Neural cell (in vitro differentiated cells): ENCODE measurements at regions not wholly inside any gene's neighbourhood (a gene's known extent, or its start where the extent isn't known, plus 50 kb on each side); places are given as distances from the start of the nearest gene placed in this dataset.

ENCODE experiments used
- H2AFZ ChIP-seq: fragments of 200-600, 300-800 bp; sonication (generic), shearing (Covaris generic); 2 replicates; pipeline ENCODE4 v1.6.0; 2014; ENCODE audit warnings: low read depth, mild to moderate bottlenecking, antibody characterized with exemption, low read length, moderate library complexity
- H3F3A ChIP-seq: fragments of 200-600 bp; shearing (Covaris generic); 2 replicates; pipeline ENCODE4 v1.6.1; 2016; ENCODE audit warnings: mild to moderate bottlenecking, moderate library complexity, mixed read lengths, antibody characterized with exemption, low read length; ENCODE audit not compliant: insufficient read depth, poor library complexity, severe bottlenecking
- H3K27ac ChIP-seq: fragments of 200-600, 300-800 bp; sonication (generic), shearing (Covaris generic); 2 replicates; pipeline ENCODE4 v1.5.1; 2014; ENCODE audit warnings: mild to moderate bottlenecking, low read length, moderate library complexity
- H3K27me3 ChIP-seq: fragments of 300-800, 200-600 bp; sonication (generic), shearing (Covaris generic); 2 replicates; pipeline ENCODE4 v1.6.0; 2014; ENCODE audit warnings: mild to moderate bottlenecking, low read depth, low read length, moderate library complexity; ENCODE audit not compliant: insufficient read depth
- H3K36me3 ChIP-seq: fragments of 300-800, 200-600 bp; sonication (generic), shearing (Covaris generic); 2 replicates; pipeline ENCODE4 v1.5.1; 2014; ENCODE audit warnings: mild to moderate bottlenecking, antibody characterized with exemption, low read length, moderate library complexity; ENCODE audit not compliant: insufficient read depth
- H3K4me2 ChIP-seq: fragments of 300-800, 200-600 bp; sonication (generic), shearing (Covaris generic); 2 replicates; pipeline ENCODE4 v1.6.0; 2014; ENCODE audit warnings: mild to moderate bottlenecking, low read length
- H3K4me3 ChIP-seq: fragments of 300-800, 200-600 bp; sonication (generic), shearing (Covaris generic); 2 replicates; pipeline ENCODE4 v1.5.1; 2014; ENCODE audit warnings: mild to moderate bottlenecking, low read length, moderate library complexity
- H3K79me2 ChIP-seq: fragments of 200-600 bp; shearing (Covaris generic); replicated peaks from 2 replicates; pipeline ENCODE4 v1.6.0; 2014; ENCODE audit warnings: mild to moderate bottlenecking, low read length, moderate library complexity; ENCODE audit not compliant: insufficient read depth
- H3K9ac ChIP-seq: fragments of 300-800, 200-600 bp; sonication (generic), shearing (Covaris generic); 2 replicates; pipeline ENCODE4 v1.6.1; 2016; ENCODE audit warnings: mild to moderate bottlenecking, low read length, mixed read lengths
- H3K9me2 ChIP-seq: fragments of 200-600 bp; shearing (Covaris generic); 2 replicates; pipeline ENCODE4 v1.6.1; 2016; ENCODE audit warnings: mild to moderate bottlenecking, low read length, mixed read lengths; ENCODE audit not compliant: insufficient read depth
- H3K9me3 ChIP-seq: fragments of 200-600, 300-800 bp; sonication (generic), shearing (Covaris generic); 2 replicates; pipeline ENCODE4 v1.6.1; 2016; ENCODE audit warnings: mild to moderate bottlenecking, mixed run types, low read length, moderate library complexity, mixed read lengths
- H4K20me1 ChIP-seq: fragments of 200-600 bp; shearing (Covaris generic); 2 replicates; pipeline ENCODE4 v1.6.1; 2016; ENCODE audit warnings: mild to moderate bottlenecking, mixed run types; ENCODE audit not compliant: insufficient read depth
- EP300 ChIP-seq: fragments of 450-650 bp; conservative IDR thresholded peaks from 2 replicates; pipeline ENCODE4 v1.6.1; 2014; ENCODE audit warnings: antibody characterized with exemption, mild to moderate bottlenecking, moderate library complexity; ENCODE audit not compliant: poor library complexity, severe bottlenecking
- EZH2 ChIP-seq: fragments of 200-600, 300-800 bp; shearing (Covaris generic), sonication (generic); IDR thresholded peaks from 2 replicates; pipeline ENCODE4 v1.6.1; 2014; ENCODE audit warnings: antibody characterized with exemption, low read length, borderline replicate concordance, mild to moderate bottlenecking; ENCODE audit not compliant: insufficient read depth, poor library complexity, severe bottlenecking
- MXI1 ChIP-seq: fragments of 450-650 bp; conservative IDR thresholded peaks from 2 replicates; pipeline ENCODE4 v1.6.1; 2014; ENCODE audit warnings: antibody characterized with exemption, mild to moderate bottlenecking; ENCODE audit not compliant: poor library complexity, severe bottlenecking
- POLR2AphosphoS5 ChIP-seq: IDR thresholded peaks from 2 replicates; pipeline ENCODE4 v1.6.1; 2012
- RAD21 ChIP-seq: fragments of 450-650 bp; conservative IDR thresholded peaks from 2 replicates; pipeline ENCODE4 v1.6.1; 2014; ENCODE audit warnings: antibody characterized with exemption, mild to moderate bottlenecking, moderate library complexity
- SMC3 ChIP-seq: fragments of 450-650 bp; conservative IDR thresholded peaks from 2 replicates; pipeline ENCODE4 v1.6.1; 2014; ENCODE audit warnings: antibody characterized with exemption, mild to moderate bottlenecking, moderate library complexity; ENCODE audit not compliant: poor library complexity
- TAF1 ChIP-seq: IDR thresholded peaks from 2 replicates; pipeline ENCODE4 v1.6.1; 2012; ENCODE audit warnings: low read depth
- TF ChIP-seq, protein P1 (sequence below): fragments of 450-650 bp; IDR thresholded peaks from 2 replicates; pipeline ENCODE4 v1.5.1; 2014; ENCODE audit warnings: antibody characterized with exemption, mild to moderate bottlenecking, moderate library complexity; ENCODE audit not compliant: poor library complexity, severe bottlenecking
- TF ChIP-seq, protein P2 (sequence below): IDR thresholded peaks from 2 replicates; pipeline ENCODE4 v1.6.1; 2012; ENCODE audit warnings: borderline replicate concordance

DNA sequence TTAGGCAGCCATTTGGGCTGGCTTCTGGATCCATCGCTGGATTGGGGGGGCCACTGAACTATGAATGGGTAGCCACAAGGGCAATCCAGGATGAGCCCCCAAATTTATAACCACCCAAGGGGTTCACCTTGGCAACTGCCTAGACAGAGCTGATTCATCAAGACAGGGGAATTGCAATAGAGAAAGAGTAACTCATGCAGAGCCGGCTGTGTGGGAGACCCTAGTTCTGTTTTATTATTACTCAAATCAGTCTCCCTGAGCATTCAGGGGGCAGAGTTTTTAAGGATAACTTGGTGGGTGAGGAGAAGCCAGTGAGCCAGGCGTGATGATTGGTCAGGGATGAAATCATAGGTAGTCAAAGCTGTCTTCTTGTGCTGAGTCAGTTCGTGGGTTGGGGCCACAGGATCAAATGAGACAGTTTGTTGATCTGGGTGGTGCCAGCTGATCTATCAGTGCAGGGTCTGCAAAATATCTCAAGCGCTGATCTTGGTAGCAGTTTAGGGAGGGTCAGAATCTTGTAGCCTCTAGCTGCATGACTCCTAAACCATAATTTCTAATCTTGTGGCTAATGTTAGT lies 57.9 kb downstream of the DNAJB9 start:
- H3K27me3 ChIP-seq, result no peaks in the 10 kb centered on the region

DNA sequence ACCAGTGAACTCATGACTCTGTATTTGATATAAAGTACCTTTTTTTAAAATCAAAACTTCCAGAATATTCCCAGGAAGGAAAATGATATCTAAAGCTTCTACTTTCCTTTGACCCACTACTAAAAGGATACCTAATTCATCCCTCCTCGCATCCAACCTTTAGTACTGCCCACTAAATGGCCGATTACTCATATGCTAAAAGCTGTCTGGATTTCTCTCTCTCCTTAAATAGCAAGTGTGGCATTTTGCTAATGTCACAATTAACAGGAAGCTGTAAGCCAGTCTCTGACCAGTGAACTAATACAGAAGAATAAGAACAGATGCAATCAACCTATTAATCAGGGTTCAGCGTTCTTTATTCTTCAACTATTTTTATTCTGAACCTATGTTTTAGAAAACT lies 59.0 kb downstream of the DNAJB9 start:
- Histone ChIP-seq H3K9me2 (no peaks in the 10 kb centered on the region), H3K9me3 (no peaks in the 10 kb centered on the region)
- TF ChIP-seq MXI1 (no peak), TAF1 (no peak), EP300 (no peak), SMC3 (no peak), RAD21 (no peak), EZH2 (no peak), POLR2AphosphoS5 (no peak)
- TF ChIP-seq, protein P1, sequence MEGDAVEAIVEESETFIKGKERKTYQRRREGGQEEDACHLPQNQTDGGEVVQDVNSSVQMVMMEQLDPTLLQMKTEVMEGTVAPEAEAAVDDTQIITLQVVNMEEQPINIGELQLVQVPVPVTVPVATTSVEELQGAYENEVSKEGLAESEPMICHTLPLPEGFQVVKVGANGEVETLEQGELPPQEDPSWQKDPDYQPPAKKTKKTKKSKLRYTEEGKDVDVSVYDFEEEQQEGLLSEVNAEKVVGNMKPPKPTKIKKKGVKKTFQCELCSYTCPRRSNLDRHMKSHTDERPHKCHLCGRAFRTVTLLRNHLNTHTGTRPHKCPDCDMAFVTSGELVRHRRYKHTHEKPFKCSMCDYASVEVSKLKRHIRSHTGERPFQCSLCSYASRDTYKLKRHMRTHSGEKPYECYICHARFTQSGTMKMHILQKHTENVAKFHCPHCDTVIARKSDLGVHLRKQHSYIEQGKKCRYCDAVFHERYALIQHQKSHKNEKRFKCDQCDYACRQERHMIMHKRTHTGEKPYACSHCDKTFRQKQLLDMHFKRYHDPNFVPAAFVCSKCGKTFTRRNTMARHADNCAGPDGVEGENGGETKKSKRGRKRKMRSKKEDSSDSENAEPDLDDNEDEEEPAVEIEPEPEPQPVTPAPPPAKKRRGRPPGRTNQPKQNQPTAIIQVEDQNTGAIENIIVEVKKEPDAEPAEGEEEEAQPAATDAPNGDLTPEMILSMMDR, result no peak
- TF ChIP-seq, protein P2, sequence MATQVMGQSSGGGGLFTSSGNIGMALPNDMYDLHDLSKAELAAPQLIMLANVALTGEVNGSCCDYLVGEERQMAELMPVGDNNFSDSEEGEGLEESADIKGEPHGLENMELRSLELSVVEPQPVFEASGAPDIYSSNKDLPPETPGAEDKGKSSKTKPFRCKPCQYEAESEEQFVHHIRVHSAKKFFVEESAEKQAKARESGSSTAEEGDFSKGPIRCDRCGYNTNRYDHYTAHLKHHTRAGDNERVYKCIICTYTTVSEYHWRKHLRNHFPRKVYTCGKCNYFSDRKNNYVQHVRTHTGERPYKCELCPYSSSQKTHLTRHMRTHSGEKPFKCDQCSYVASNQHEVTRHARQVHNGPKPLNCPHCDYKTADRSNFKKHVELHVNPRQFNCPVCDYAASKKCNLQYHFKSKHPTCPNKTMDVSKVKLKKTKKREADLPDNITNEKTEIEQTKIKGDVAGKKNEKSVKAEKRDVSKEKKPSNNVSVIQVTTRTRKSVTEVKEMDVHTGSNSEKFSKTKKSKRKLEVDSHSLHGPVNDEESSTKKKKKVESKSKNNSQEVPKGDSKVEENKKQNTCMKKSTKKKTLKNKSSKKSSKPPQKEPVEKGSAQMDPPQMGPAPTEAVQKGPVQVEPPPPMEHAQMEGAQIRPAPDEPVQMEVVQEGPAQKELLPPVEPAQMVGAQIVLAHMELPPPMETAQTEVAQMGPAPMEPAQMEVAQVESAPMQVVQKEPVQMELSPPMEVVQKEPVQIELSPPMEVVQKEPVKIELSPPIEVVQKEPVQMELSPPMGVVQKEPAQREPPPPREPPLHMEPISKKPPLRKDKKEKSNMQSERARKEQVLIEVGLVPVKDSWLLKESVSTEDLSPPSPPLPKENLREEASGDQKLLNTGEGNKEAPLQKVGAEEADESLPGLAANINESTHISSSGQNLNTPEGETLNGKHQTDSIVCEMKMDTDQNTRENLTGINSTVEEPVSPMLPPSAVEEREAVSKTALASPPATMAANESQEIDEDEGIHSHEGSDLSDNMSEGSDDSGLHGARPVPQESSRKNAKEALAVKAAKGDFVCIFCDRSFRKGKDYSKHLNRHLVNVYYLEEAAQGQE, result no peak

More for the DNA sequence above, 57.9 kb downstream of the DNAJB9 start:
- H3K9me3 ChIP-seq, result no peaks in the 10 kb centered on the region
- no peaks in the 10 kb centered on the region for H4K20me1 ChIP-seq
- no peak overlapping the region for H3K4me2 ChIP-seq
- H3F3A ChIP-seq, result no peaks in the 10 kb centered on the region
- no peak overlapping the region for H3K27ac ChIP-seq
- no peaks in the 10 kb centered on the region for H3K79me2 ChIP-seq
- no peaks in the 10 kb centered on the region for H3K36me3 ChIP-seq
- TF ChIP-seq TAF1 (no peak), EP300 (no peak), POLR2AphosphoS5 (no peak), EZH2 (no peak), MXI1 (no peak), RAD21 (no peak), SMC3 (no peak)
- TF ChIP-seq, protein P2, result no peak
- TF ChIP-seq, protein P1, result no peak
- H2AFZ ChIP-seq, result no peak overlapping the region
- no peak overlapping the region for H3K9ac ChIP-seq
- H3K4me3 ChIP-seq, result no peak overlapping the region
- no peaks in the 10 kb centered on the region for H3K9me2 ChIP-seq

More for the DNA sequence above, 59.0 kb downstream of the DNAJB9 start:
- H3F3A ChIP-seq, result no peaks in the 10 kb centered on the region
- no peak overlapping the region for H3K9ac ChIP-seq
- H3K4me2 ChIP-seq, result no peak overlapping the region
- H4K20me1 ChIP-seq, result no peaks in the 10 kb centered on the region
- no peak overlapping the region for H2AFZ ChIP-seq
- H3K79me2 ChIP-seq, result no peaks in the 10 kb centered on the region
- H3K4me3 ChIP-seq, result no peak overlapping the region
- H3K27me3 ChIP-seq, result no peaks in the 10 kb centered on the region
- no peak overlapping the region for H3K27ac ChIP-seq
- H3K36me3 ChIP-seq, result no peaks in the 10 kb centered on the region
